GM19351 (cell line): ENCODE measurements at regions not wholly inside any gene's neighbourhood (a gene's known extent, or its start where the extent isn't known, plus 50 kb on each side); places are given as distances from the start of the nearest gene placed in this dataset.
"Not testable (repeated sequence)": the region's sequence is repeated elsewhere in the genome, so short reads cannot be mapped to it uniquely, and the experiment has no call there.

Experiments
- ATAC-seq: cut with Tn5 transposase; IDR thresholded peaks from one replicate; pipeline ENCODE4 v1.9.1; 2021; ENCODE audit warnings: mild to moderate bottlenecking, moderate library complexity; ENCODE audit not compliant: unreplicated experiment

DNA sequence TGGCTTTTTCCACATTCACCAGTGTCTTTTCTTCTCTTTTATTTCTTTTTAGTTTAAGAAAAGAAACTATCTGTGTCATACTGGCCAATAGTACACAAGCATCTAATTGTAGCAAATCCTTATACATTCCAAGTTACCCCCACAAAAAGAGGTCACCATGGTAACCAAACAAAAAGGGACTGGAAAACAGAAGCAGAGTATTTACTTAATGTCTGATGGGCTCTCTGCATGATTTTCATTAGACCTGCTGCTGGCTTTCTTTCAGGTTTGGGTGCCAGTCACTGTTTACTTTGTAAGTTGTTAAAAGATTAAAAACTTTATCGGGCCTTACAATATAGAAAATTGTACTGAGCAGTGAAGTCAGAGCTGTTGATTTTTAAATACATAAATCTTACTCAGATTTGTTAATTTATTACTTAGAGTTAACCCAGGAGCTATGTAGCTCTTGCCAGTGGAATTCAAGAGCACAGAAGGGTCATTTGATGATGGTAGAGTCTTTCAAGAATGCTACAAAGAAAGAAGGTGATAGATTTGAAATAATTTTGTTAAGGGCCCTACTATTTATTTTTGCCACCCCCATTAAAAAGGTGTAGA, 123.9 kb downstream of the BRMS1L start:
- ATAC-seq = no peak

DNA sequence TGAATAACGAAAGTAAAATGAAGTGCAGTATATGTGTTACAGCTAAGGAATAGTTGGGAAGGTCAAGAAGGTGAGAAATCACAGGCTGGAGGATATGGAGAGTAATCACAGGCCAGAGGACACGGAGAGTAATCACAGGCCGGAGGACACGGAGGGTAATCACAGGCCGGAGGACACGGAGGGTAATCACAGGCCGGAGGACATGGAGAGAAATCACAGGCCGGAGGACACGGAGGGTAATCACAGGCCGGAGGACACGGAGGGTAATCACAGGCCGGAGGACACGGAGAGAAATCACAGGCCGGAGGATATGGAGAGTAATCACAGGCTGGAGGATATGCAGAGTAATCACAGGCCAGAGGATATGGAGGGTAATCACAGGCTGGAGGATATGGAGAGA, 121.8 kb downstream of the BRMS1L start:
- ATAC-seq = not testable (repeated sequence)

DNA sequence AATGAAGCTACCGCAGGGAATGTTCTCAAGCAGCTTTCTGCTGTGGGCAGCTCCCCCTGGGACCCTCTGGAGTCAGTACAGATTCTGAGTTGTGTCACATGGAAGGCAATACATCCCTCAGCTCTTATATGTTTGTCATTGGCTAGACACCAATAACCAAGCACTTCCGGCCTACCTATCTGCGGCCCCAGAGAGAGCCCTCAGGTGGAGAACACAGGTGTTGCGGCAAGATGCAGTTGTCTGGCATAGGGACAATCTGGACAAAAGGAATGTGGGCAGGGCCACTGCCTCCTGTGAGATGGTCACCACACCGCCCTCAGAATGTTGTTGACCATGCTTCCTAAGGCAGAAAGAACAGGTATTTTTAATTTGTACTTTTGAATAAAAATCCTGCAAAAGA, 118.7 kb downstream of the BRMS1L start:
- peak; percentile 43 for ATAC-seq

DNA sequence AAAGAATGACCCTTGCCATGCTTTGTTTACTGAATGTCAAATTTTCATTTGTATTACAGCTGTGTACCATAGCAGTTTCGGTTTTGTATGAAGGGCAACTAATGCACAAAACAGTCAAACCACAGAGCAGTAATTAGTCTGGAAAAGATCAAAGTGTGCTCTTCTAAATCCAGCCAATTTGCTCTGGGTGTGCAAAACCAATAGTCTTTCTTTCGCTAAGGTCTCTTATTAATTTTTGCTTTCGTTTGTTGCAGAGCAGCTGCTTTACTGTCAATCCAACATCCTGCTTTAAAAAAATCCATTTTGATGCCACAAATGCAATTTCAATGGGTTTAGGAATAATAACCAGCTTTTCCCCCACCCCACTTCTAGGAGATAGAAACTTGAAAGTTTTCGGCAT, 114.2 kb downstream of the BRMS1L start:
- peak; percentile 61 for ATAC-seq

DNA sequence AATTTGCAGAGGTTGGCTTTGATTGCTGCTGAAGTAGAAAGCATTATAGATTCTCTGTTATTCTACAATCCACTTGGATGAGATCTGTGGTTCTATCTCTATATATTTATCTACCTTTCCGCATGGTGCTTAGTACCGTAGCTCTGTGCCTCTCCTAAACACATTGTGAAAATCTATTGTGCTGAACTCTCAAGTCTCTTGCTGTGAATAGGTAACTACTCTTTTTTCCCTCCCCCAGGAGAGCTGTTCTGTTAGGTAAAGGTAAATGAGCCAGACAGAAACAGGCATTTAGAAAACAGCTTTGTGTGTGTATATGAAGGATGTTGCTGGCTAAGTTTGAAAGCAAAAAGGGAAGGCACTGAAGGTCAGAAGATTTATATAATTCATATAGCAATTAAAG, 112.6 kb downstream of the BRMS1L start:
- ATAC-seq = no peak

DNA sequence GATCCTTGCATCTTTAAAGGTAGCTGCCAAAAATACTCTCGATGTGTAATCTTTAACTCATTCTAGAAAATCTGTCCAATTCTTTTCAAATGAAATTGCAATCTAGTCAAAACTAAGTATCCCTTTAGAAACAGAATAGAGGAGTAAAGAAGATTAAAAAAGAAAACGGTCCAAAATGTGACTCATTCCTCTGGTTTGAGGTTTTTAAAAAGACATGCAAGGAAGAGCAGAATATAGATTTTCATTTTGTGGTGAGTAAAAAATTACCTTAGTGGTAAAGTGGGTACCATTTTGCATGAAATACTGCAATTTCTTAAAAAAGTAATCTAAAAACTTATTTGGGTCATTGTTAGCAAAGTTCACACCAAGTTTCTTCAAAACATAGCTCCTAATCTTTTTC, 108.4 kb downstream of the BRMS1L start:
- ATAC-seq = peak; percentile 59

DNA sequence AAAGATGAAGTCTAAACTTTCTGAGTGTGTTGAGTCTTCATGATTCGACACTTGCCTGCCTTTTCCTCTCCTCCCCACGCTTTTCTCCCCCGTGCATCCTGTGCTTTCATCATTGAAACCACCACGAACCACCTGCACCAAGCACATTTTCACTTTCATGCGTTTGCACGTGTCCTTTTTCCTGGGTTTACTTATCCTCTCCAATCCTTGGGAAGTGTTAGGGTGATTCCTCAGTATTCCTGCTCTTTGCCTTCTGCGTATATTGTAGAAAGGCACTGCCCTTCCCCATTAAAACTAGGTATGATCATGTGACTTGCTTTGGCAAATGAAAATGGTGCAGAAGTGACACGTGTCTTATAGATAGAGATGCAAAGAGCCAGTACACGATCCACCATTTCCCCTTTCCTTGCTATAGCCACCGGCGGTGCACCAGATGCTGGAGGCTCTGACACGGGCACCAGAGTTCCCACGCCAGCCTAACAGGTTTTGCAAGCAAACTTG, 106.6 kb downstream of the BRMS1L start:
- ATAC-seq = peak; percentile 53

DNA sequence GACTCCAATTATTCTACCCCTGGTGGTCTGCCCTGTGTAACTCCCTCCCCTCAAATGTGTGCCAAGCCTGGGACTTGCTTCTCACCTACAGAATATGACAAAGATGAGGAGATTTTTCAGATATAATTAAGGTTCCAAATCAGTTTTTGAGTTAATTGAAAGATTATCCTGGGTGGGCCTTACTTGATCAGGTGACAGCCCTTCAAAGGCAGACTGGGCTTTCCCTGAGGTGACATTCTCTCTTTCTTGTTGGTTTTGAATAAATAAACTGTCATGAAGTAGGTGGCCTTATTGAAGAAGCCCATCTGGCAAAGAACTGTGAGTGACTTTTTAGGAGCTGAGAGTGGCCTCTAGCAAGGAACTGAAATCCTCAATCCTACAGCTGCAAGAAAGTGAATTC, 106.0 kb downstream of the BRMS1L start:
- peak; percentile 18 for ATAC-seq

DNA sequence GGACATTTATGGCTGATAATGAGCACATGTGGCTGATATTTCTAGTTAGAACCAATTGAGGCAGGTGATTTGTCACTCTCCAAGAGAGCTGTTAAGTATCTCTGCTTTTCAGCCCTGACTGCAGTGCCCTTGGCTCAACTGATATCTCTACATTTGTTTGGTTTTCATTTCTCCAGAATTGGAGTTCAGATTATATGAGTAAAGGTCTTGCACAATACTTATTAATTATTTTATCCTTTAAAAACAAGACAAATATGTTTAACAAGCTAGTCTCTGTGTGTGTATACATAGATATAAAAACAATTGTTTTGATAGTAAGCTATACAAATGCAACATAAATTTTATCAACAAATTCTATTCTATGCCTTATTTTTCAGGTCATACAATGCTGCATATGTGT, 105.2 kb downstream of the BRMS1L start:
- no peak for ATAC-seq

DNA sequence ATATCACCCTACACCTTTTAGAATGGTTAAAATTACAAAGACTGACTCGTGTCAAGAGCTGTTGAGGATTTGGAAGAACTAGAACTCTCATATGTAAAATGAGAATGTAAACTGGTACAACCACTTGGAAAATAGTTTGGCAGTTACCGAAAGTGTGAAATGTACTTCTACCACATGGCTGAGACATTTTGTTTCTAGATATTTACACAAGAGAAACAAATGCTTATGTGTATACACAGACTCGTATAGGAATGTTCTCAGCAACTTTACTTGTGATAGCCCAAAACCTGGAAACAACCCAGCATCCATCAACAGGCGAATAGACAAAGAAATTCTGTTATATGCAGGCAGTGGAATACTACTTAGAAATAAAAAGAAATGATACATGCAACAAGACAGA, 103.0 kb downstream of the BRMS1L start:
- ATAC-seq = no peak

DNA sequence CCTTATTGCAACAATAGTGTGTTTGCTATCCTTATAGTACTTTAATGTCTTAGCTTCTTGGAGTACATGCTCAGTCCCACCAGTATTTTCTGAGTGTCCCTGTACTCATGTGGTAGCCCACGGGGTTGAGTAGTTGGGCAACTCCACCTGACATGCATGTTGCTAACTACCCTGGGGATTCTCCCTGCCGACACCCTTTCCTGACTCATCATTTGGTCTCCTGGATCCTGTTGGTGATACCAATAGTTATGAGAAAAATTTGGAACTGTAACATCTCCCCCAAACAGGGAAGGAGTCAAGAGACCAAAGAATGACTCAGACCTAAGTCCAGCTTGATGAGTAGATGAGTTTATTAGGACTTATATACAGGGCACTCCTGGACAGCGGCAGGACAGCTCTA, 101.6 kb downstream of the BRMS1L start:
- no peak for ATAC-seq

DNA sequence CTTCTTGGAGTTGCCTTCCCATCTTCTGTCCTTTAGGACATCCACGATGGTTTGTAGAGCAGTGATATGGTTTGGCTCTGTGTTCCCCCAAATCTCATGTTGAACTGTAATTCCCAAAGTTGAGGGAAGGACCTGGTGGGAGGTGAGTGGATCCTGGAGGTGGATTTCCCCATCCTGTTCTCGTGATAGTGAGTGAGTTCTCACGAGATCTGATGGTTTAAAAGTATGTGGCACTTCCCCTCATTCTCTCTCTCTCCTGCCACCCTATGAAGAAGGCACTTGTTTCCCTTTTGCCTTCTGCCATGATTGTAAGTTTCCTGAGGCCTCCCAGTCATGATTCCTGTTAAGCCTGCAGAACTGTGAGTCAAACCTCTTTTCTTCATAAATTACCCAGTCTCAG, 99.2 kb downstream of the BRMS1L start:
- no peak for ATAC-seq

DNA sequence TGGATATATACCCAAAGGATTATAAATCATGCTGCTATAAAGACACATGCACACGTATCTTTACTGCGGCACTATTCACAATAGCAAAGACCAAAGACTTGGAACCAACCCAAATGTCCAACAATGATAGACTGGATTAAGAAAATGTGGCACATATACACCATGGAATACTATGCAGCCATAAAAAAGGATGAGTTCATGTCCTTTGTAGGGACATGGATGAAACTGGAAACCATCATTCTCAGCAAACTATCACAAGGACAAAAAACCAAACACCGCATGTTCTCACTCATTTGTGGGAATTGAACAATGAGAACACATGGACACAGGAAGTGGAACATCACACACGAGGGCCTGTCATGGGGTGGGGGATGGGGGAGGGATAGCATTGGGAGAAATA, 96.5 kb downstream of the BRMS1L start:
- ATAC-seq = not testable (repeated sequence)

DNA sequence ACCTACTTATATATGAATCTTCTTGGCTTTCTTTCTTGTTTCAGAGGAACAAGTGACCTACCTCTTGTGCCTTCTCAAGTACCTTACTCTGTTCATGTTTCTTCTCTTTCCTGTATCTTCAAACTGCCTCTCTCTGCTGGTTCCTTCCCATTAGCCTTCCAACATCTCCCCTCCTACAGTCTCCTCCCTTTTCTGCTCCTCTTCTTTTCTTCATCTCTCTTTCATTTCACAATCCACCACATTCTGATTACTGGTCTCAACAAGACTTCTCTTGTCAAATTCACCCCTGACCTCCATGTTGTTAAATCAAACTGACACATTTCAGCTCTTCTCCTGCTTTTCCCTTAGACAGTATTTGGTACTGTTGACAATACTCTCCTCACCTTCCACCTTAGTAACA, 95.6 kb downstream of the BRMS1L start:
- ATAC-seq = no peak
